Left ventricle myocardium superior (tissue), 1 donor: ENCODE measurements at regions not wholly inside any gene's neighbourhood (a gene's known extent, or its start where the extent isn't known, plus 50 kb on each side); places are given as distances from the start of the nearest gene placed in this dataset.
A peak's percentile ranks its signal among the peaks of the same experiment; 100 is the strongest.

ENCODE experiments used
- ATAC-seq: fragments of 200-7000 bp; cut with Tn5 transposase; one replicate; pipeline ENCODE4 v1.9.1; 2020; ENCODE audit warnings: mild to moderate bottlenecking, moderate library complexity
- DNase-seq: peaks from one replicate; pipeline ENCODE4 v3.0.0-alpha.2; 2020
- intact Hi-C: fragments of 100-400 bp; cut with micrococcal nuclease; formaldehyde crosslinking; loops from one replicate; pipeline ENCODE4 v1.11.0; 2022
- donor health status: DM: no; HTN: yes; CAD: no; lungs with severe emphysema.

- intact Hi-C loops: no loop called here
- ATAC-seq: no peak
Measured at GRCh38 chr15:89400782-89401545, 66.3 kb upstream of the POLG start.

DNA sequence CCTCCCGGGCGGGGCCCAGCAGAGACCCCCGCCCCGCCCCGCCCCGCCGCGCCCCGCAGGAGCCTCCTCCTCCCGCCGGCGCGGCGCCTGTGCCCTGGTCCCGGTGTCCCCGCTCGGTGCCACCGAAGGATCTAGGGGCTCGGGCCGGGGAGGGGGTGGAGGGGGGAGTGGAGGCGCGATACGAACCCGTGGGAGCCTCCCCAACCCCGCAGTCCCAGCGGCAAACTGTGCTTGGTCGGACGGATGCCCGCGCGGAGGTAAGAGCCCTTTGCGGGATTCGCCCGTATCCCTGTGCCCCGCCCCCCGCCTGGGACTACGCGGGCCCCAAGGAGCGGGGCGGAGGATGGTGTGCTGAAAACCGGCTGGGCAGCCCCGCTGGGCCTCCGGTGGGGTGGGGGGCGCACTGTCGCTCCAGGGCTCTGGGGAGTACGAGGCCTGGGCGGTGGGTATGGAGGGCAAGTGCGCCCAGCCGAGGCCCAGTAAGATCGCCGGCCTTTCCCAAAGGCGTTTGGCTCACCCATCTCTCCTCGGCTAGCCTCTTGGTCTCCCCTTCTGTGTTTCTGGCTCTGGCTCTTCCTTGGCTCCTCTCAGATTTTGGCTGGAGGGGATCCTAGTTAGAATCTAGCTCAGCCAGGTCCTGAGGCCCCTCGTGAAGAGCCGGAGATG is 65.6 kb upstream of the POLG start:
- DNase-seq (no peak), ATAC-seq (no peak)
- intact Hi-C loops: no loop called here

More at GRCh38 chr15:89400782-89401545, 66.3 kb upstream of the POLG start:
- no peak for DNase-seq

DNA sequence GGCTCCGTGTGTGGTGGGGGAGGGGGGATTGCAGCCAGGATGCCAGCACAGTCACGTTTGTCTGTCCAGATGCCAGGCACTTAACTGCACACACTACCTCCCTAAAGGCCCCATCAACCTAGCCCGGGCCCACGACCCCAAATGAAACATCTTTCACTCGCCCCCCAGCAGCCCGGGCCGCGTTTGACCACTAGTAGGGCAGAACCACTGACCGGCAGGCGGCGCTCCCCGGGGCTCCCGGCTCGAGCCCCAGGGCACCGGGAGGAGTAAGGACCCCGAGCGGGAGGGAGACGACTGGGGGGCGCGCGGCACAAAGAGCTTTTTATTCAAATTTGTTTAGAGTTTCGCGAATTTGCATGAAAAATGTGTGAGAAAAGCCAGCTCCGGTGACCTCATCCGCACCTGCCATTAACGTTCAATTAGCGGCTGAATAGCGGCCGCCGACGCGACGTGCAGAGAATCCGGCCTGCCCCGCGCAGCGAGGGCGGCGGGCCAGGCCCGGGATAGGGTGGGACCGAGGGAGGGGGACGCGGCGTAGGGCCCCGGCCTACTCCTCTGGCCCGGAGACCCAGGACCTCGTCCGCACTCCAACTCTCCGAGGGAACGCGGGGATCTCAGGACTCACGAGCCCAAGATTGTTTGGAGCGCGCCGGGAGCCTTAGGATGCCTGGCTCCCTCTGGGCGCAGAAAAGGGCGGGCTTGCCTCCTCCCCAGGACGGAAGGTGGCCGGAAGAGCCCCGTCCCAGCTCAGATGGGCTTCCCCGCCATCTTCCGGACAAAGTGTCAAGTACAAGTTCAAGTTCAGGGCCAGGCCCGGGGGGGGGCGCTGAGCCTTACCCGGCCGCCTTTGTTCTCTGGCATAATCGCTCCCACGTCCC is 64.9 kb upstream of the POLG start:
- DNase-seq (no peak), ATAC-seq (peak; percentile 52)
- intact Hi-C loops: no loop called here

GRCh38 chr15:89398896-89399237 is 64.2 kb upstream of the POLG start:
- intact Hi-C loops: no loop called here
- DNase-seq: no peak
- ATAC-seq: no peak

DNA sequence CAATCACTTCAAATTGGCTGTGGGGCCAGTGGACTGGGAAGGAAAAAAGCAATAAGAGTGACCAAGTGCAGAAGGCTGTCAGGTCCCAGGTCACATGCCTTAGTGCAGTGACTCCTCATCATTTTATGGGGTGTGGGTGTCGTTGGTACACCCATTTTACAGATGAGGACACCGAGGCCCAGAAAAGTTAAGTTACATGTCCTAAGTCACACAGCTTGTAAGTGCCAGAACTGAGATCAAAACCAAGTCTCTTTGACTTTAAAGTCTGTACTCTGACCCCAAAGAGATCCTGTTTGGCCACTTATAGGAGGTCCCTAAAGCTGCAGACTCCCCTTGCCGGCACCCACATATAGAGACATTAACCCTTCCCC is 63.0 kb upstream of the POLG start:
- intact Hi-C loops: no loop called here
- DNase-seq (no peak), ATAC-seq (no peak)

- ATAC-seq (no peak), DNase-seq (no peak)
- intact Hi-C loops: no loop called here
Measured at GRCh38 chr15:89396723-89397652, 62.4 kb upstream of the POLG start.

DNA sequence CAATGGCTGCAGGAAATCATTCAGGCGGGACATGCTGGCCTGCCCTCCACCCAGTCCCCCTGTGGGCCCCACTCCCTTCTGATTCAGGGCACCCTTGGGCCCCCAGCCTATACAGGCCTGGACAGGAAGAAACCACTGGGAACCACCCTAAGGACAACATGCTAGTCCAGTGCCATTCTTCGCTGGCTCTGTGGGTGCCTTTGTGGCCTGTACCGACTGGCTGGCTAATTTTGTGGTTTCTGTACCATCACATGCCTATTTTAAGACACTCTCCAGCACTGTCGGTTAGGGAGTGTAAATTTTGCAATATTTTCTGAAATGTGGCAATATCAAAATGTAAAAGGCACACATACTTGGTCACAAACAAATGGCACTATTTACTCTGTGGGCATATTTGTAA is 61.4 kb upstream of the POLG start:
- intact Hi-C loops: no loop called here
- DNase-seq (no peak), ATAC-seq (no peak)

DNA sequence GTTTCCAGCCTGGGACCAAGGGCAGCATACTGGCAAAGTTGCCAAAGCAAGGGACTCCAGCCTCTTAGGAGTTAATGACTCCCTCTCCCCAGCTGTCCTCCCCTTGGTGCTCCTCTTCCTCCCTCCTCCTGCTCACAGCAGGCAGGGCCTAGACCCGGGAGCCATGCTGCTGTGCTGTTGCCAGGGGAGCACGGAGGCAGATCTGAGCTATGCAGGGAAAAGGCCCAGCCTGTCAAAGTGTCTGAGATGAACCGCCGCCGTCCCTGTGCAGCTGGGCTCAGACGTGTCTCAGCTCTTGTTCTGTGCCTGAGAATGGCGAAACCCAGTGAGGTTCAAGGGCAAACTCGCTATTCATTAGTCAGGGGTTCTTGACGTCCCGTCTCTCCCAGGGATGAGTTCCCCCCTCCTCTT is 60.8 kb upstream of the POLG start:
- DNase-seq (no peak), ATAC-seq (no peak)
- intact Hi-C loops: no loop called here

GRCh38 chr15:89395031-89395430 is 60.4 kb upstream of the POLG start:
- intact Hi-C loops: no loop called here

DNA sequence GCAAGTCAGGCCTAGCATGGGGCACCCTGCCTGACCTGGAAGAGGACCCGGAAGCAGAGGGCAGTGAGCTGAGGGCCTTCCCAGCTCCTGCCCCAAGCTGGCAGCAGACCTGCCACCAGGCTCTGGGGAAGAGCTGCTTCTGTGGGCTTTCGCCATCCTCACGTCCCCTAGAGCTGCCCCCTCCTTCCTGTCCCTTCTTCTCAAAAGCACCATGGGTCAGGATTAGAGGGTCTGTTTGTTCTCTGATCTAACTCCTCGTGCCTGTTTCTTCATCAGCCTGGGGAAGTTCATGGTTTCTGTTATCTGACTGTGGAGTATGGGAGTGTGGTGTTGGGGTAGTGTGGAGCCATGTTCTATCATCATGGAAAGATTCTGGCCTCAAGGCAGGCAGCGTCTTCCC is 58.4 kb upstream of the POLG start:
- ATAC-seq (no peak), DNase-seq (no peak)
- intact Hi-C loops: no loop called here

More at GRCh38 chr15:89395031-89395430, 60.4 kb upstream of the POLG start:
- DNase-seq (no peak), ATAC-seq (no peak)

GRCh38 chr15:89391685-89392257 is 57.1 kb upstream of the POLG start:
- ATAC-seq (no peak), DNase-seq (no peak)
- intact Hi-C loops: no loop called here

DNA sequence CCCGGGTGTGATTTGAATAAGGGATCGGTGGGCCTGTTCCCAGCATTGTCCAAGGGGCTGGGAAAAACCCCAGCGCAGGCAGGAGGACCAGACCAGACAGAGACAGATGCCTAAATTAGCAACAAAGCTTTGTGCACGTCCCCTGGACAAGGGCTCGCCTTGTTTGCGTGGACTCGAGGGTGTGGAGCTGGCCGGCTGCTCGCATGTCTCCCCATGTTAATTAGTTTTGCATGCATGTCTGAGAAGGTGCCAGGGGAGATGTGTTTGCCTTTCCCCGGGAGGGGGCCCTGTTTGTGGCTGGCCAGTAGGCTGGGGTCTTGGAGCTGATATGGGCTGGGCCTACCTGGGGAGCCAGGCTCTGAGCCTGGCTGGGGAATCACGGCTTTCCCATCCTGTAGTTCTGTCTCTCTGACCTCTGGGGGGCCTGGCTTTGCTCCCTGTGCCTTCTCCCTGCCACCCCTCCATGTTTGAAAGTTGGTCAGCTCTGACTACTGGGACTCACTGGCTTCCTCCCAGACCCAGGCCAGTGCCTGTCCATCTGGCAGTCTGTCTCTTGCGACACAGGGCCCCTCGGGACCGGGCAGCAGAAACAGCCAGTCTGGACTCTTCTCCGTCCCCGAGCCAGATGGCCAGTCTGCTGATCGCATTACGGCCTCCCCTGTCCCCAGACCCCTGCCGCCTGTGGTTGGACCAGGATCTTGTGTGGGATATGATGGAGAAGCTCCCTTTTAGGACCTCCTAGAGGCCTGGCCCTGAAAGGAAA is 55.4 kb upstream of the POLG start:
- DNase-seq (no peak), ATAC-seq (no peak)
- intact Hi-C loops: no loop called here

GRCh38 chr15:89387140-89387903 is 52.7 kb upstream of the POLG start:
- intact Hi-C loops: no loop called here
- ATAC-seq (no peak), DNase-seq (no peak)

GRCh38 chr15:89385596-89386331 is 51.1 kb upstream of the POLG start:
- DNase-seq (no peak), ATAC-seq (no peak)
- intact Hi-C loops: no loop called here
